NCI-H2107 treated with DMSO at 0.1 percent for 48 hours (cell line): ENCODE measurements at regions not wholly inside any gene's neighbourhood (a gene's known extent, or its start where the extent isn't known, plus 50 kb on each side); places are given as distances from the start of the nearest gene placed in this dataset.

Source experiments
- DNase-seq: peaks from one replicate; lab custom pipeline; 2025; ENCODE audit not compliant: unreplicated experiment; lab: John Stamatoyannopoulos, UW

DNA sequence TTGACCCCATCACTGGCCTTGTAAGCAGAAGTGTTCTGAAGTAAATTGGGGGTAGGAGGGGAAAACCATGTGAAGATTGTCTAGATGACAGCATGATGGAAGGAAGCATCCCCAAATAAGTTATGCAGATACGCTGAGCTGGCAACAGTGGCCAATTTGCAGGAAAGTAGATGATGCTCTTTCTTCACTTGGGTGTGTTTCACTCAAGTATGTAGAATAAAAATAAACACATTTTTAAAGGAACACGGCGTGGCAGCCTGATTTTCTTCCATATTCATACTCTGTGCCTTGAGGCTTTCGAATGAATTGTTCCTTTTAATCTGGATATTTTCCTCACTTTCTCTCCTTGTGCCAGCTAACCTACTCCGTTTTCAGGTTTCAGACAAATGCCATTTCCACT, 295.5 kb upstream of the DPYD start:
- DNase-seq = no peak

DNA sequence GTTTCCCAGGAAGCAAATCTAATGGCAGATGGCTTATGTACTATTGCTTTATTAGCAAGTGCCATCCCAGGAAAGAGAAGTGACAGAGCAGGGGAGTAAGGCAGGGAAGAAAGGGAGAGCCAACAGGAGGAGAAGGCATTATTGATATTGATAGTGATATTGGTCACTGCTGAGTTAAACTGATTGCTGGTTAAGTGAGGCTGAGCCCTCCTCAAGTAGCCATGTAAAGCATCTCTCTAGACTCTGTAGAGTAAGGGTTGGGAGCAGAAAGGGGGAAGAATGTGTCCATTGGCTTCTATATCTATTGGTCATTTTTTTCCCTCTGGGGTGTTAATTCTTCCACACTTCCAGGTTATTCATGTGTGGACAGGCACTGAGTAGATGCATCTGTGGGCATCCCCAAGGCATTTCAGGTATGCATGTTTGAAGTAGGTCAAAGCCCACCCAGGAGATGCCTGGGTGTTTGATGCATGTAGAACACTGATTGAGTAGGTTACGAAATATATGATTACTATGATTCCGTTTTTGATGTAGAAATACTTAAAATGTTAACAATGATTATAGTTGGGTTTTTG, 290.5 kb upstream of the DPYD start:
- no peak for DNase-seq

DNA sequence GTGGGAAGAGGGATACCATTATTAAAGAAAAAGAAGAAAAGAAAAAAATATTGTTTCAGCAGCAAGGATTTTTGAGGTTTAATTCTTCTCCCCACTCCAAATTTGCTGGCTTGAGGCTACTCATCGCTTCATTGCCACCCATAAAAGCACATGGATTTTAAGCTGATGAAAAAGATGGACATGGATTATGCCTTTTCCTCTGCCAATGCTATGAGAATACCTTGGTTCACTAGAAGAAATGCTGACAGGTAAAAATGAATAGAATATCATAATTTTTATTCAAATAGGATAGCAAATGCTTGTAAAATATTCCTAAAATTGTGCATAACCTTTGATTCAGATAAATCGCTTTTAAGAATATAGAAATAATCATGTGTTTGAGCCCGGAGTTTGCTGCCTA, 289.7 kb upstream of the DPYD start:
- DNase-seq = no peak

DNA sequence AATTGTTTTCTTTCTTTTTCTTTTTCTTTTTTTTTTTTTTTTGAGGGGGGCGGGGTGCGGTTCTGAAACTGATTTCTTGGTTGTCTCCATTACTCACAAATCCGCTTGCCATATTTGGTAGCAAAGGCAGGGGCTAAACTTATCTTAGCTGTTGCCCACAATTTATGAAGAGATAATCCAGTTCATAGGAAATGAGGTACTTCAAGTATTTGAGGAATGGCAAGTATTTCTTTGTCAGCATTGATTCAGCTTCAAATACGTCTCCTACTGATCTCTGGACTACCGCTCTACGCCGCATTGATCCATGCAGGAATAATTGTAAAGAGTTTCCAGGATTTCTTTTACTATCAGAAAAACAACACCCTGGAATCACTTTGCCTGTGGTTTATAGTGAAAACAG, 289.2 kb upstream of the DPYD start:
- DNase-seq = no peak

DNA sequence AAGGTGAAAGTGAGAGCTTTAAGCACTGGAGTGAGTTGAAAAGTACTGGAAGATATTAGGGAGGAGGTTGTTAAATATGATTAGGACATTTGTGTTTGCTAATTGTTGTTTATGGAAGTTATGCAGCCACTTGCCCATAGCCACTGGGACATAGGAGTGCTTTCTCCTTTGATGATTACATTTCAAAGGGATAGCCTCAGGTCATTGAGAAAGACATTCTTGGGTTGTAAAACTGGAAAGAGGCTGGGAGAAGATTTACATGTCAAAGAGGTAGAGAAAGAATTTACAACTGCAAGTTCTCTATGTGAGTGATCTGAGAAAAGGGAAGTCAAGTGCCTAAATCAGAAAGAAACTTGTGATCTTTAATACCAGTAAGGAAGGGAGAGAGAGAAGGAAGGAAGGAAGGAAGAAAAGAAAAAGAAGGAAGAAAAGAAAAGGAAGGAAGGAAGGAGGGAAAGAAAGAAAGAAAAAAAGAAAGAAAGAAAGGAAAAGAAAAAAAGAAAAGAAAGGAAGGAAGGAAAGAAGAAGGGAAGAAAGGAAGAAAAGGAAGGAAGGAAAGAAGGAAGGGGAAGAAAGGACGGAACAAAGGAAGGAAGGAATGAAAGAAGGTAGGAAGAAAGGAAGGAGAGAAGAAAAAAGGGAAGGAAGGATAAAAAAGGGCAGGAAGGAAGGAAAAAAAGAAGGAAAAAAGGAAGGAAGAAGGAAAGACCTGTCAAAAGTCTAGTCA, 284.6 kb upstream of the DPYD start:
- no peak for DNase-seq

DNA sequence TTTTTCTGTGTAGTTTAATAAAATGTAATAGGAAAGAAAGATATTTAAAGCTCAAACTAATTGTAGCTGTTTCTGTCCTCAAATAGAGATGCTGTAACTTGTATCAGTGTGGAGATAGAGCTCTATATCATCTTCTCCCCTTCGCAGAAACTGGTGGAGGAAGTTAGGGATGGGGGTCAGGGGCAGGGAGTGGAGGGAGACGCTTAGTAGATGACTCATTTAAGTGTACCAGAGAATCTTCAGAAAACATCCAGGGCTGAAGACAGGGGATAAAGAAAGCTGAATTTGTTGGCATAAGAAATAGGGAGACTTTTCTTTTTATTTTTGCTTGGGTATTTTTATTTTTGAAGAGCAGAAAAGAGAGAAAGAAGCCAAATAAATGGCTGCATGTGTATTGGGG, 282.6 kb upstream of the DPYD start:
- DNase-seq = no peak

DNA sequence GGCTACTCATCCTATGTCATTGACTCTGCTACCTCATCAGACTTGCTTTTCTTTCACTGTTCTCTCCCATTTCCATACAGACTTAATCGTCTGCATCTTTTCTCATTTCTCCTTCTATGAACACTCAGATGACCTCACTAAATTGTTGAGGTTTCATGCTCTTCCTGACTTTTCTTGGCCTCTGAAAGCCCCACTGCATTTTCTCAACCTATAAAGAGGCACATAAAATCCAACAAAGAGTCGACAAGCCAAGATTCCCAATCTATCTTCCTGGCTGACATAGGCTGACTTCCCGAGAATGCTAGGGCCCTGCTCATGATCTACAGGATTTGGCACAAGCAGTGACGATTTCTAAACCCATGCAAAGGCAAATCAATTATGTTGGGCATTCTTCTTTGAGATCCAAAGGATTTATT, 280.8 kb upstream of the DPYD start:
- DNase-seq = no peak

DNA sequence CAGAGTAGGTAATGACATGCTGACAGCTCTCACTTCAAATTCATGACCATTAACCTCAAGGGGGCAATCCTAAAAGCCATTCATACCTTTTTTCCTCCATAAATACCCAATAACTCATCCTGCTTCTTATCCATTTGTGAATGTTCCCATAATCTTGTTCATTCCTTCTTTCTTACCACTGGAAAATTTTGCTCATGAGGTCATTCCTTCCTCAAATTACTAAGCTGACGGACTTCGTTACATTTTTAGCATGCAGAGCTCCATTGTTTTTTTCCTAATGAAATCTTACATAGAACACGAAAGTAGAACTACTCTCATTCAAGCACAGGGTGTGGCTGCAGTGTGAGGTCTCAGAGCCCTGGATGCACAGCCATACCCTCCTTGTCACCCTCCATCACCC, 276.5 kb upstream of the DPYD start:
- no peak for DNase-seq

DNA sequence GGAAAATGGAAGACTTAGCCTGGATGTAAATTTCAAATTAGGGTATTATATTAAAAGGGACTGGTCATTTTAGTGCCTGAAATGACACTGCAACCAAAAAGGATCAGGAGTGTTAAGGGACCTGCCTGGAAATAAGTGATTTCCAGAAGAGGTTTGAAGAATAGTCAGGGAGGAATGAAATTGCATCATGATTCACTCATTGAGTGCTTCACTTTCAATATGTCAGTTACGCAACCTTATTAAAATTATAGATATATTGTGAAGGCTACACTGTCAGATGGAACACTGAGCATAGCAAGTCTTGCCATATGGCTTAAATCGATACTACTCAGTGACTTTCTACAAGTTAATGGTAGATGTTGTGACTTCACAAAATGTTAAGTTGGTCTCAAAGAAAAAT, 275.2 kb upstream of the DPYD start:
- no peak for DNase-seq

DNA sequence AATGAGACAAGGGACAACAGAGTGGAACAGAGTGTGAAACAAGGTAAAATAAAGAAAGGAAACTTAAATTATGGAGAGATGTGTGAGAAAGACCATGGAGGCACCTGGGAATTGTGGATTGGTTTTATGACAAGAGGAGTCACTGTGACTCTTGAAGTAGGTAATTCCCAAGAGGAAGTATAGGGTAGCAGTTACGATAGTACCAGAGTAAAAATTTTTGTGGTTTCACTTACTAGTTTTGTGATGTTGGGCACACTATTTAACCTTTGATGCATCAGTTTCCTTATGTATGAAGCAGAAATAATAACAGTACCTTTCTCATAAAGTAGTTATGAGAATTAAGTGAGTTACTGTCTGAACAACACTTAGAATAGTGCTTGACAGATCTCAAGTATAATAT, 267.9 kb upstream of the DPYD start:
- DNase-seq = no peak

DNA sequence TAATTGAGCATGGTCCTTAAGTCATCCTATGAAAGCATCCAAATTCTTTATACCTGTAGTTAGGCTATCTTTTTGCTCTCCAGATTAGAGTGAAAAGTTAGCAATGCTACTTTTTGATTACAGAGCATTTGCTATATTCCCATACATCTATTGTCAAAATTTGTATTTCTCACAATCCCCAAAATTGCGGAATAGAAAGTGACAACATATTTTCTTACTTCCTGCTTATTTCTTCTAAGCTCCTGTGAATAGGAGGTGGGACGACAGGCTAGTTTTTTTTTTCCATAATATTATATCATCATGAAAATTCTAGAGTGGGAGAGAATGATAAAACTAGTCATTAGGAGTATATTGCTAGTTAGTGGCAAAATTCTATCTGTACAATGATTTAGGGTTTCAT, 264.0 kb upstream of the DPYD start:
- no peak for DNase-seq

DNA sequence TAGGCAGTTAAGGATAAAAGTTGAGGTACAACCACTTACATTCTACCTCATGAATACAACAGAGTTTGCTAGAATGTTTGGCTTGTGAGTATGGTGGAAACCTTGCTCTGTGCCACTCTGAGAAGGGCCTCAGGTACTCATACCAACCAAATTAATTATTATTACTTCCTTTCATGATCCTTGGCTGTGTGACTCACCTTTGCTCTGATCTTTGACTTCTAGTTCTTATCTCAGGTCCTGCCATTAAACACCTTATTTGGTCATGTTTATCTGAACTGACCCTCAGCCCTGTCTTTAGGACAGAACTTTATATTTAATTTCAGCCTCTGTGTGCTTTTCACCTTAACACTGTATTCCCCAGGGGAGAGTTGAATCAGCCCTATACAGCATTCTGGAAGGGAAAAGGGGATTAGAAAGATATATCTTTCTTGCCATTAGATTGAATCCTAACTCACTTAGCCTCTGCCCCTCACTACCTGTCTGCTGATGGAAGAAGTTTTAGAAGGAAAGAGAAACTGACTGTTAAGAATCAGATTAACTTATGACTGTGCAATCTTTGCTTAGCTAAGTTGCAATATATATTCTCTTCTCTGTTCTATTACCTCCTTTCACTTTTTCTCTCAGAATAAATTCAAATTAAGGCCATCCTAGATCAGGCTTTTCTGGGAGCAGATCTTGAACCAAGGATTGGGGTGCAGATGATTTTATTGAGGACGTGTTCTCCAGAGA, 260.4 kb upstream of the DPYD start:
- no peak for DNase-seq

DNA sequence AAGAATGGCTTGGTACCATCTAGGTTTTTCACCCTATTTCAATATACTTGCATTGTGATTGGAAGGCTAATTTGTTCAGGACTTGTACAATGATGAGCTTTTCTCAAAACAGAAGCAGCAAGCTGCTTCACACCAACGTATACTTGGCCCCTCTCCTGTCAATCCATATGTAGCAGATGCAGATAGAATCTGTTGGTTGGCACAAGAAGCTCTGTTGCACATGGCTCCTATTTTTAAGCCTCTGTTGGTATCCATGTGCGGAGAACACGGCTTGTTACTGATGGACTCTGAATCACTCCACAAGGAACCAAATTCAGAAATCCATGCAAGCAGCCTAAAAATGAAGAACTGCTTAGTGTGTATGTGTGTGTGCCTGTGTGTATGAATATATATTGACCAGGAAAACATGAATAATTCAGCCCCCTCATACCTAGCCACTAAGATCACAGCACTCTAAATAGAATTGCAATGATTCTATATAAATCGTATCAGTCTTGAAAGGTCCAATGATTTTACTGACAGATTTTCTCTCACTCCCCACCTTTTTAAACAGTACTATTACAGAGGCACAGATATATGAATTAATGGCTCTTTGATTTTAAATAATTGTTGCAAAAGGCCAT, 258.4 kb upstream of the DPYD start:
- no peak for DNase-seq

DNA sequence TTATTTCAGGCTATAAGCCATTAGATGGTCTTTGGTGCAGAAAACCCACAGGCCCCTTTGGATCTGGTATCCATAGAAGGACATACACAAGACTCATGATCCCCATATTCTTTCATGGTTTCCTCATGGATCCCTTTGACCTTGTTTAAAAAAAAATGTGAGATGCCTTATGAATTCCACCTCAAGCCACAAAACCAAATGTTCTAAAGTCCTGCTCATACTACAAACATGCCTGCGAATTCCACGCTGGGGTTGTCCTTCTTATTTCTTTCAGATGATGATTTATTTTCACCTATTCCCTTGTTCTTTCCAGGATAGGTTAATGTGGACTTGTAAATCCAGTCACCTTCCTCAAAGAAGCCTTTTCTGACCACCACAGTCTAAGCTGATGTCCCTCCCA, 256.9 kb upstream of the DPYD start:
- no peak for DNase-seq

DNA sequence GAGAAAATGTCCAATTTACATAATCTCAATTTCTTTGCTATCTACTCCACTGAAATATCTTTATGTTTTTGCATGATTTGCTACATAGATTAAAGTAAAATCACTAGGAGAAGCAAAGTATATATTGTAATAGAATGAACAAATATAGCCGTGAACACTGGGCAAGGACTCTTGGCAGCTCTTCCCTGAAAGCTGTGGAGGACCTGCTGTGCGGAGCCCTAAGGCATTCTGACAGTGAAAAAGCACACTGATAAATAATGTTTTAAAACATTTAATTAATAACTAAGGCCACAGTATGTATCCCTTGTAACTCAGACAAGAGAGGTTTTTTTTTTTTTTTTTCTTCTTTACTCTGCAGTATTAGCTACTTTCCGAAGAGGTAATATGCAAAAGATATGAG, 256.1 kb upstream of the DPYD start:
- no peak for DNase-seq

DNA sequence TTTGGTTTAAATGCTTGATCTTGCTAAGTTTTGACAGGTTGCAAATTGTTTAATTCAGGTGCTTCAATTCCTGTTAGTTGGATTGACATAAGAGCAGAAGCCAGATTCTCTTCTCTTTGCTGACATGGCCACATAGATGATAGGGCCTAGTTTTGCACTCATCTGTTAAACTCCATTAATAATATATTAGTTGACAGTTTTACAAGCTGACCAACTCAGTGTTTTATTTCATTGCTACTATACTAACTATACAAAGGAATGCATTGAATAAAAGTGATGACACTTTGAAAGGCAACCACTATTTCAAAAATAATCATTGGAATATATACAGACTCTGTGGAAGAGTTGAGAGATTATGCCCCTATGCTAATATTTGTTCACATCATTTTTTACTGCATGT, 255.6 kb upstream of the DPYD start:
- no peak for DNase-seq

DNA sequence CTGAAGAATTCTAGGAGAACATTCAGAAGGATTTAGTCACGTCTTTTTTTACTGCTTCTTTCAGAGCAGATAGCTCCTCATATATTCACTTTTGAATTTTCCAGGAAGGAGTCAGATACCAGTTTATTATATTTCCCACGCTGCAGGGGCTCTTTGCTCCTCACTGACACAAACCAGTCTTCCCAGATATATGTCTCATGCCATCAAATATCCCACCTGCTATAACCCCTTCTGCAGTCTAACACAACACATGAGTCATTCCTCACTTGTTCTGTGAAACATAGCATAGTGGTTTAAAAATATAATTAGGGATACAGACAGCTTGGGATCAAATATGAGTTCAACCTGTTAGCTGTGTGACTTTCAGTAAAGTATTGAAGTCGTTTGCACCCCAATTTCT, 251.7 kb upstream of the DPYD start:
- no peak for DNase-seq

DNA sequence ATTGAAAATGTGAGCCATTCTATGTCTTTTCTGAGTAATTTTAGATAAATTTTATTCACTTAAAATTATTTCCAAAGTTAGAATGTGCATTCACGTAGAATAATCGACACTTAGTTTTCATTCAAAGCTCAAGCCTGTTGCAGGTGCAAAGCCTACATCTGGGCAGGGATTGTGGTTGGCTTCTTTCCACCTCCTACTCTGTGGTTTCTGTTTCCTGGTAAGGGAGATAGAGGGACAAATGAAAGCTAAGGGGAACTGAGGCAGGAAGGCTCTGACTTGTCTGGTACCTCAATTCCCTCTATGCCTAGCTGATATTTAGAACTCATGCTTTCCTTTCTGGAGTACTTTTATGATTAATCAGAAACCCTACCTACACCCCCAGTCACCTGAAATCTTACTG, 251.2 kb upstream of the DPYD start:
- no peak for DNase-seq

DNA sequence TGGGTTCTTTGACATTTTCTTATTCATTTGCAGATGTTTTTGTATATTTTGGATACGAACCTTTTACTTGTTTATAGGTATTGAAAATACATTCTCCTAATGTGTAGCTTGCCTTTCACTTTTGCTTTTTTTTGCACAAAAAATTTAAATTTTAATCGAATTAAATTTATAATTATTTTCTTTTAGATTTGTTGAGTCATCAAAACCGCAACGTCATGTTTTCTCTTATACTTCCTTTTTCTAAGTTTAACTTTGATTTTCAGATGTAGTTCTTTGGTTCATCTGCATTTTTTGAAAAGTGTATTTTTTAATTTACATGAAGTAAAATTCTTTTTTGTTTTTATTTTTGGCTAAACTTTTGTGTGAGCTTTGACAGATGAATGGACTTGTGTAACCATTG, 243.7 kb upstream of the DPYD start:
- DNase-seq = no peak

DNA sequence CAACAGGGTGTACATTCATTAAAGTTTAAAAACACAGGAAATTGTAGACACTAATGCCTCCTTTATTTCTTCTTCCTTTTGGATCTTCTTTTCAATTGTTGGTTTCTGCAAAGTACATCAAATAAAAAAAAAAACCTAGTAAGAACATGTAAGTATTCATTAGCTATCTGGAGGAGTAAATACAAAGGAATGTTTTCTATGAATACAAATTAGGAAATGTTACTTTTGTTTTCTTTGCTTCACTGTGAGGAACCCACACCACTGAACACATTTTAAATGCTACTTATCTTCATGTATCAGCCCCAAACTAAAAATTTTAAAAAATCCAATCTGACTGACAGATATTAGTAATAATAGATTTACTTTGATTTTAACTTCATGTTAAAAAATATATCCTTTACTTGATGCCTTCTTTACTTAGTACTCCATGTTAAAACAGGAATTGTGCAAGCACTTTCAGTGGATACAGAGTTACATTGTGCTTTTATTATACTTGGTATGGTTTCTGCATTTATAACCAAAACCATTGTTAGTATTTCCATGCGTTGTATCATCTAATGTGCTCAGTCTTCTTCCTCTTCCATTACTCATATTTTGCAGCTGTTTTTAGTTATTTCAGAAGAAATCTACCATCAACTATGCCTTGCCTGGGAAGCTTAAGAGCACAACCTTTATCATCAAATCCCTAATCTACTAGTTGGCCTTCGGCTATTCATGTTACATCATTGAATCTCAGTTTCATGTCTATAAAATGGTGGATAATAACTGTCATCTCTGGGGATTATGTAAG, 236.9 kb upstream of the DPYD start:
- no peak for DNase-seq

DNA sequence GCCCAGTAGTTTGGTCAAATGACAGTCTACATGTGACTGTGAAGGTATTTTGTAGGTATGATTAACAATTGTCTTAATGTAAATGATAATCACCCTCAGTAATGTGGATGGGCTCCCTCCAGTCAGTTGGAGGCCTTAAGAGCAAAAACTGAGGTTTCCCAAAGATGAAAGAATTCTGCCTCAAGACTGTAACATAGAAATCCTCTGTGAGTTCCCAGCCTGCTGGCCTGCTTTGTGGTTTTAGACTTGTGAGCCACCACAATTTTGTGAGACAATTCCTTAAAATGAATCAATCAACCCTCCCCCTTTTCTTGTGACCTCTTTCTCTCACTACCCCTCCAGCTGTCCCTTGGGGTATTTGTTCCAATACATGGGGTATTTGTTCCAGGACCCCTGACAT, 226.4 kb upstream of the DPYD start:
- DNase-seq = no peak
